ENCODE measurements at regions not wholly inside any gene's neighbourhood (a gene's known extent, or its start where the extent isn't known, plus 50 kb on each side); places are given as distances from the start of the nearest gene placed in this dataset.

DNA sequence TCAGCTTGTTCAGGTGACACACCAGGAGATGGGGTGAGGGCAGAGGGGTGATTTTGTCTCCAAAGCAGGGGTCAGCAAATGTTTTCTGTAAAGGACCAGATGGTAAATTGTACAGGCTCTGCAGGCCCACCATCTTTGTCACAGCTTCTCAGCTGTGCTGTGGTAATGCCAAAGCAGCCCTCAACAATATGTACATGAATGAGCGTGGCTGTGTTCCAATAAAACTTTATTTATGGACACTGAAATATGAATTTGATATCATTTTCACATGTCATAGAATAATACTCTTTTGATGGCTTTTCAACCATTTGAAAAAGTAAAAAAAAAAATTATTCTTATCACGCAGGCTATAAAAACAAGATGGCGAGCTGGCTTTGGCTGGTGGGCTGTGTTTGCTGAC is 206.4 kb upstream of the RPL38 start:
- DNase-seq (ENCODE audit: low read depth, low spot score) (no peak), ATAC-seq (no peak)
- no peaks in the 10 kb centered on the region for H3K36me3 ChIP-seq (ENCODE audit: control insufficient read depth in 1 of 2, insufficient read depth in 2 of 2, low read length in 2 of 2)
- no peak overlapping the region for H3K4me3 ChIP-seq (replicated peaks in 1 of 2; ENCODE audit: low read depth in 1 of 2, low read length in 2 of 2)
- H4K20me1 ChIP-seq (ENCODE audit: insufficient read depth), result no peaks in the 10 kb centered on the region
- no peak overlapping the region for H3K9ac ChIP-seq (ENCODE audit: low read length)
- H3K9me2 ChIP-seq (ENCODE audit: insufficient read depth), result no peaks in the 10 kb centered on the region
- TF ChIP-seq ELF1 (IDR thresholded peaks at IDR 0.05; ENCODE audit: borderline replicate concordance, low read depth) (no peak), POLR2A (IDR thresholded peaks at IDR 0.05; ENCODE audit: borderline replicate concordance, extremely low read depth, insufficient read depth, insufficient read length) (no peak), SP1 (IDR thresholded peaks at IDR 0.05; ENCODE audit: low read depth) (no peak), FOSL1 (IDR thresholded peaks at IDR 0.05; ENCODE audit: low read depth) (no peak), RAD21 (IDR thresholded peaks at IDR 0.05; ENCODE audit: low read depth) (no peak), EZH2phosphoT487 (IDR thresholded peaks at IDR 0.05; ENCODE audit: borderline replicate concordance) (no peak), CEBPB (IDR thresholded peaks at IDR 0.05; ENCODE audit: low read depth) (no peak), EGR1 (IDR thresholded peaks at IDR 0.05; ENCODE audit: low read depth) (no peak), JUND (IDR thresholded peaks at IDR 0.05) (no peak), TCF7L2 (IDR thresholded peaks at IDR 0.05; ENCODE audit: borderline replicate concordance, extremely low read depth, insufficient read depth, insufficient read length) (no peak), POLR2AphosphoS5 (IDR thresholded peaks at IDR 0.05; ENCODE audit: low read depth, low read length) (no peak), SRF (IDR thresholded peaks at IDR 0.05; ENCODE audit: low read depth) (no peak), CBX3 (IDR thresholded peaks at IDR 0.05; ENCODE audit: low read depth) (no peak), ZFX (IDR thresholded peaks at IDR 0.05) (no peak)
- TF ChIP-seq, protein P1, sequence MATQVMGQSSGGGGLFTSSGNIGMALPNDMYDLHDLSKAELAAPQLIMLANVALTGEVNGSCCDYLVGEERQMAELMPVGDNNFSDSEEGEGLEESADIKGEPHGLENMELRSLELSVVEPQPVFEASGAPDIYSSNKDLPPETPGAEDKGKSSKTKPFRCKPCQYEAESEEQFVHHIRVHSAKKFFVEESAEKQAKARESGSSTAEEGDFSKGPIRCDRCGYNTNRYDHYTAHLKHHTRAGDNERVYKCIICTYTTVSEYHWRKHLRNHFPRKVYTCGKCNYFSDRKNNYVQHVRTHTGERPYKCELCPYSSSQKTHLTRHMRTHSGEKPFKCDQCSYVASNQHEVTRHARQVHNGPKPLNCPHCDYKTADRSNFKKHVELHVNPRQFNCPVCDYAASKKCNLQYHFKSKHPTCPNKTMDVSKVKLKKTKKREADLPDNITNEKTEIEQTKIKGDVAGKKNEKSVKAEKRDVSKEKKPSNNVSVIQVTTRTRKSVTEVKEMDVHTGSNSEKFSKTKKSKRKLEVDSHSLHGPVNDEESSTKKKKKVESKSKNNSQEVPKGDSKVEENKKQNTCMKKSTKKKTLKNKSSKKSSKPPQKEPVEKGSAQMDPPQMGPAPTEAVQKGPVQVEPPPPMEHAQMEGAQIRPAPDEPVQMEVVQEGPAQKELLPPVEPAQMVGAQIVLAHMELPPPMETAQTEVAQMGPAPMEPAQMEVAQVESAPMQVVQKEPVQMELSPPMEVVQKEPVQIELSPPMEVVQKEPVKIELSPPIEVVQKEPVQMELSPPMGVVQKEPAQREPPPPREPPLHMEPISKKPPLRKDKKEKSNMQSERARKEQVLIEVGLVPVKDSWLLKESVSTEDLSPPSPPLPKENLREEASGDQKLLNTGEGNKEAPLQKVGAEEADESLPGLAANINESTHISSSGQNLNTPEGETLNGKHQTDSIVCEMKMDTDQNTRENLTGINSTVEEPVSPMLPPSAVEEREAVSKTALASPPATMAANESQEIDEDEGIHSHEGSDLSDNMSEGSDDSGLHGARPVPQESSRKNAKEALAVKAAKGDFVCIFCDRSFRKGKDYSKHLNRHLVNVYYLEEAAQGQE (IDR thresholded peaks at IDR 0.05; ENCODE audit: low read depth), result no peak
- TF ChIP-seq, protein P2, sequence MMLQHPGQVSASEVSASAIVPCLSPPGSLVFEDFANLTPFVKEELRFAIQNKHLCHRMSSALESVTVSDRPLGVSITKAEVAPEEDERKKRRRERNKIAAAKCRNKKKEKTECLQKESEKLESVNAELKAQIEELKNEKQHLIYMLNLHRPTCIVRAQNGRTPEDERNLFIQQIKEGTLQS (IDR thresholded peaks at IDR 0.05), result no peak
- TF ChIP-seq, protein P3, sequence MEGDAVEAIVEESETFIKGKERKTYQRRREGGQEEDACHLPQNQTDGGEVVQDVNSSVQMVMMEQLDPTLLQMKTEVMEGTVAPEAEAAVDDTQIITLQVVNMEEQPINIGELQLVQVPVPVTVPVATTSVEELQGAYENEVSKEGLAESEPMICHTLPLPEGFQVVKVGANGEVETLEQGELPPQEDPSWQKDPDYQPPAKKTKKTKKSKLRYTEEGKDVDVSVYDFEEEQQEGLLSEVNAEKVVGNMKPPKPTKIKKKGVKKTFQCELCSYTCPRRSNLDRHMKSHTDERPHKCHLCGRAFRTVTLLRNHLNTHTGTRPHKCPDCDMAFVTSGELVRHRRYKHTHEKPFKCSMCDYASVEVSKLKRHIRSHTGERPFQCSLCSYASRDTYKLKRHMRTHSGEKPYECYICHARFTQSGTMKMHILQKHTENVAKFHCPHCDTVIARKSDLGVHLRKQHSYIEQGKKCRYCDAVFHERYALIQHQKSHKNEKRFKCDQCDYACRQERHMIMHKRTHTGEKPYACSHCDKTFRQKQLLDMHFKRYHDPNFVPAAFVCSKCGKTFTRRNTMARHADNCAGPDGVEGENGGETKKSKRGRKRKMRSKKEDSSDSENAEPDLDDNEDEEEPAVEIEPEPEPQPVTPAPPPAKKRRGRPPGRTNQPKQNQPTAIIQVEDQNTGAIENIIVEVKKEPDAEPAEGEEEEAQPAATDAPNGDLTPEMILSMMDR (IDR thresholded peaks at IDR 0.05 in 2 of 3, conservative IDR thresholded peaks at IDR 0.05 in 1 of 3; ENCODE audit: borderline replicate concordance in 1 of 3, insufficient read depth in 1 of 3, low read depth in 2 of 3, low read length in 2 of 3), result no peak
- TF ChIP-seq, protein P4, sequence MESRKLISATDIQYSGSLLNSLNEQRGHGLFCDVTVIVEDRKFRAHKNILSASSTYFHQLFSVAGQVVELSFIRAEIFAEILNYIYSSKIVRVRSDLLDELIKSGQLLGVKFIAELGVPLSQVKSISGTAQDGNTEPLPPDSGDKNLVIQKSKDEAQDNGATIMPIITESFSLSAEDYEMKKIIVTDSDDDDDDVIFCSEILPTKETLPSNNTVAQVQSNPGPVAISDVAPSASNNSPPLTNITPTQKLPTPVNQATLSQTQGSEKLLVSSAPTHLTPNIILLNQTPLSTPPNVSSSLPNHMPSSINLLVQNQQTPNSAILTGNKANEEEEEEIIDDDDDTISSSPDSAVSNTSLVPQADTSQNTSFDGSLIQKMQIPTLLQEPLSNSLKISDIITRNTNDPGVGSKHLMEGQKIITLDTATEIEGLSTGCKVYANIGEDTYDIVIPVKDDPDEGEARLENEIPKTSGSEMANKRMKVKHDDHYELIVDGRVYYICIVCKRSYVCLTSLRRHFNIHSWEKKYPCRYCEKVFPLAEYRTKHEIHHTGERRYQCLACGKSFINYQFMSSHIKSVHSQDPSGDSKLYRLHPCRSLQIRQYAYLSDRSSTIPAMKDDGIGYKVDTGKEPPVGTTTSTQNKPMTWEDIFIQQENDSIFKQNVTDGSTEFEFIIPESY (IDR thresholded peaks at IDR 0.05; ENCODE audit: extremely low read depth, insufficient replicate concordance, low read length), result no peak
- no TSS peak for BruUV-seq (replicated peaks)
- no peaks in the 10 kb centered on the region for H3K79me2 ChIP-seq (ENCODE audit: insufficient read depth, low read length)
- no peak overlapping the region for H2AFZ ChIP-seq (ENCODE audit: low read depth, low read length, poor library complexity, severe bottlenecking)
- H3K27ac ChIP-seq (ENCODE audit: low read depth, low read length), result no peak overlapping the region
- no peak overlapping the region for H3K4me2 ChIP-seq (ENCODE audit: low read length)
- CTCF ChIA-PET, result interaction anchor here (2.0 kb wide), 1 partner anchor 11 kb away, joined by 10 read pairs; no protein-coding TSS in a partner anchor
- H3K4me1 ChIP-seq (ENCODE audit: control insufficient read depth in 1 of 2, insufficient read depth in 2 of 2, low read length in 2 of 2), result no peaks in the 10 kb centered on the region
- RAD21 ChIA-PET (ENCODE audit: low non-redundant PET in 1 of 2, low total read pairs in 2 of 2, uncharacterized antibody in 2 of 2, unreplicated experiment in 2 of 2), result no interaction called here
- no peaks in the 10 kb centered on the region for H3K9me3 ChIP-seq (ENCODE audit: control insufficient read depth in 1 of 2, insufficient read depth in 1 of 2, low read depth in 1 of 2, low read length in 2 of 2)
- intact Hi-C loops (cut with micrococcal nuclease), result loop anchor here (10.0 kb wide), 1 partner anchor 402 kb away; no protein-coding TSS in a partner anchor
- POLR2A ChIA-PET, result no interaction called here
- H3K27me3 ChIP-seq (ENCODE audit: insufficient read depth, low read length), result no peaks in the 10 kb centered on the region

Measured in HCT116 (cell line).